HG03095 (cell line): ENCODE measurements at regions not wholly inside any gene's neighbourhood (a gene's known extent, or its start where the extent isn't known, plus 50 kb on each side); places are given as distances from the start of the nearest gene placed in this dataset.

ENCODE experiments used
- ATAC-seq: cut with Tn5 transposase; IDR thresholded peaks from one replicate; pipeline ENCODE4 v1.9.1; 2021; ENCODE audit warnings: moderate library complexity; ENCODE audit not compliant: unreplicated experiment

DNA sequence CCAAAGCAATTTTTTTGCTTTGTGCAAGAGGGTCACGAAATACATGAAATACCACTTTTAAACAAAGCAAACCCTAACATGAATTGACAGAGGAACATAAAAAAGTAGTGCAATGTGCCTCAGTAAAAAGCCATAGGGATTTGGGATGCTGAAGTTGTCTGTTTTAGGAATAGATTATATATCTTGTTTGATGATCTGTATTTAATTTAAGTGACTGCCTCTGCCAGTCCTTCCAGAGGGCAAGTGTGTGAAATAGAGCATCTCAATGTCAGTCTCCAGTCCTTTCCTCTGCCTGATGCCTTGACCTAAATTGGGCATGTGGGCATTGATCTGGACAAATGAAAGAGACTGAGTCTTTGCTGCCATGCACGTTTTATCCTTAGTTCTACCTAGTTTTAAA is 222.8 kb downstream of the PTPRC start:
- no peak for ATAC-seq

DNA sequence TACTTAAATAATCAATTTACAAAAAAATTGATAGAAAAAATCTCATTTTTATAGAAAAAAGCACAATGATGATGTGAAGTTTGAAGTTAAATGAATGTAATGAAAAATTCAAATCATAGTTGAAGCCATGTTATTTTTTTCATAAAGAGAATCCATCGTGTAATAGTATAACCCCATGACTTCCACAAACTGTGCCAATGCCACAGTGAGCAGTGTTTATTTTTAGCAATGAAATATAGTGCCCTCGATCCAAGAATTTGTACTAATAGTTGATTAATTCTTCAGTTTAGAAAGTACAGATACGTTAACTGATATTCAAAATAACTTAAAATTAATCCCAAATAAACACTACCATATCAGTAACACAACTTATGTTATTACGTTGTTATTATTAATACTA is 225.9 kb downstream of the PTPRC start:
- no peak for ATAC-seq

DNA sequence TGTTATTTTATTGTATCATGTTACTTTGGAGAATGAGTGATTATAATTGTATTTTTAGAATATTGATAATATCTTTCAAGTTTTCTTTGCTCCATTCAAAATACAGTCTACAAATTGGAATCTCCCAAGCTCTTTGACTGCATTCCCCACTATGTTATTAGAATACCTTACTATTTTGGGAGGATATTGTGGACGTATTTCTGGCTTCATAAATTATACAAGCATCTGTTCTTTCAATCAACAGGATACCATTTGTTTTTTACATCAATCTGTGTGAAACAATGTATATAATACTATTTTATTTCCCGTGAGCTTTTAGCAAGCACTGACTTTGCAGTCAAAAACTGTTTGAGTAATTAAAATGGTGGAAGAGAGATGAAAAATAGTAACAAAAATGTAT is 226.5 kb downstream of the PTPRC start:
- ATAC-seq: no peak

DNA sequence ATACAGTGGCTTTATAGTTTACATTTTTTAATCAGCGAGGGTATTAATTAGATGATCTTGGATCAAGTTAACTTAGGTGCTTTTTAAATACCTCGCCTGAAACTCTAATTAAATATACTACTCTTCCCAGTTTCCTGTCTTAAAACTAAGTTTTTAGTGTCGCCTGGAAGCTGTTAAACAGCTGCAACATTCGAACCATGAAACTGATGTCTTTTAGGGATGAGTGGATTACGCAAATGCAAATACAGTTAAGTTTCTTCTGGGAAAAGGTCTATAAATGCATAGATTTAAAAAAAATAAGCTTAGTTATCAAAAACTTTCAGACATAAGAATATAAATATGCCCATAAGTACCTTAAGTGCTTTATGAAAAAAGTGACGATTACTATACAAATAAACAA is 228.3 kb downstream of the PTPRC start:
- ATAC-seq: no peak

DNA sequence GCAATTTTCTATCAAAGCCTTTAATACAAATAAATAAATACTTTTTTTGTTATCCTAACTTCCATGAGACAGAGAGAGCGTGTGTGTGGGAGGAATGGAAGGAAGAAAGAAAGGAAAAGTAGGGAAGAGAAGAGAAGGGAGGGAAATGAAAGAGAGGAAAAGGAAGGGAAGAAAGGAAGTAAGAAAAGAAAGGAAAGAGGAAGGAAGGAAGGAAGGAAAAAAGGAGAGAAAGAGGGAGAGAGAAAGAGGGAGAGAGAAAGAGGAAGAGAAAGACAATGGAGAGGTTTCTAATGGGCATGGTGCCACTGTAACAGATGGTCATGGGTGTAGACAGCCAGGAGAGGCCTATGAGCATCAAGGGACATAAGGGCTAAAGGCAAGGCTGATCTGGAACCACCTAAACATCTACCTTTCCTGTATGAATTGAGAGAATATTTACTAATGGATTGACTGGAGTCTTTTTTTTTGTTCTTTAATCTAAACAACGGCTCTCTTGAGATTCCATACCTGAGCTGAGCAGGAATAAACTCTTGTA is 234.9 kb downstream of the PTPRC start:
- no peak for ATAC-seq

DNA sequence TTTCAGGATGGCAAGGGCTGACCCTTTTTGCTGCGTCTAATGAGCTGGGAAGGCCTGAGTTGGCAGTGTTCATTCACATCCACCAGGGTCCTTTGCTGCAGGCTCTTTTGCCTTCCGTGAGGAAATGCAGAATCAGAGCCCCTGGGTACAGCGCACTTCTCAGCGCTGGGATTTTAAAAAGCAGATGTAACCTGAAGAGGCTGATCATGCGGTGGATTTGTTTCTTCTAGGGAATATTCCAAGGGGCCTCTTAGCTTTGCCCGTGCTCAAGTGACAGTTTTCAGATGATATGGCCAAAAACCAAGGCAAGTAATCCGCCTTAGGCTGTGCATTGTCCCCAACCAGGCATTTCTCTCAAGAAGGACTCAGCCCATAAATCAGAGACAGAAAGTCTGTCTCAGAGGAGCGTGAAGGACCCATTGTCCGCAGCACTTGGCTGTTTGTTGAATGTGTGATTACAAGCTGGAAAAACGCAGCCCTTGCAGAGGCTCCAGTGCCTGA is 237.6 kb downstream of the PTPRC start:
- ATAC-seq: no peak

DNA sequence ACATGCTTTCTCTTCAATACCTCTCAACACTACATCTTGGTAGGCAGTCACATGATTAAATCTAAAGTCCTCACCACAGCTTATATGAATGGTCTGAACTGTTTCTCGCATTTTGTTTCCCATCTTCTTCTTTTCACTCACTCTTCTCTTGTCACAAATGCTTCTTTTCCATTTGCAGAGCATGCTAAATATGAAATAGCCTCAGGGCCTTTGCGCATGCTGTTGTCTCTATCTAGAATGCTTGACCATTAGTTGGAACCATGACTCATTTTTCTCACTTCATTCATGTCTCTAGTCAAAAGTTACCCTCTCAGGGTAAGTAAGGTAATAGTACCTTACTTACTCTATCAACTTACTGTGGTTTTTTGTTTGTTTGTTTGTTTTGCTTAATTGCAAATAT is 239.7 kb downstream of the PTPRC start:
- no peak for ATAC-seq

DNA sequence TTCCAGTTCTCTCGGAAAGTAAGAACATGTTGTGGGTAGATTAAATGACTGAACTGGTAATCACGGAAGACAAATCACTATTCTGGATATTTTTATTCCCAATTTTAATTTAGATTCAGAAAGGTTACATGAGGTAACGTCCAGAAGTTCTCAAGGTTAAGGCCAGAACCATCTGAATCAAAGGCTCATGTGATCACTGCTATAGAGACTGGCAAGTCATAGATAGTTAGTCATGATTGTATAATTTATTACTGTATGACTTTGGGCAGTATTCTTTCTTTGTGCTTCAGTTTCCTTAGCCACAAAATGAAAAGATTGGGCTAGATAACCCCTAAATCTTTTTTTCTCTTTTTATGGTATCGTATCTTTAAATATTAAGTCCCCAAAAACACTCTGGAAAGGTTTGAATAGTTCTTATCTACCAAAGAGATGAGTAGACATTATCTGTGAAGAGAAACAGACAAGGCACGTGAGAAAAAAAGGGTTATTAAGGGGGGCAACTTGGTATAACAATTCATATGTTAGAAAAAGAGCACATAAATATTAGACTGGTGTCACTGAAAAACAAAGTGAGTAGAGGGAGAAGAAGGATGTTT is 241.0 kb downstream of the PTPRC start:
- ATAC-seq: no peak

DNA sequence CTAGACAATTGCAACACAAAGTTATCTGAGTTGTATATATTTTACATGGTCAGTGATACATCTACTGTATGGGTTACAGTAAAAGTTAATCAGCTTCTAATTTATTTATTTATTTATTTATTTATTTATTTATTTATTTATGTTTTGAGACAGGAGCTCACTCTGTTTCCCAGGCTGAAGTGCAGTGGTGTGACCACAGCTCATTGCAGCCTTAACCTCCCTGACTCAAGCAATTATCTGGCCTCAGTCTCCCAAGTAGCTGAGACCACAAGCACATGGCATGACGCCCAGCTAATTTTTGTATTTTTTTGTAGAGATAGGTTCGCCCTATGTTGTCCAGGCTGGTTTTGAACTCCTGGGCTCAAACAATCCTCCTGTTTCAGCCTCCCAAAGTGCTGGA is 241.6 kb downstream of the PTPRC start:
- no peak for ATAC-seq

DNA sequence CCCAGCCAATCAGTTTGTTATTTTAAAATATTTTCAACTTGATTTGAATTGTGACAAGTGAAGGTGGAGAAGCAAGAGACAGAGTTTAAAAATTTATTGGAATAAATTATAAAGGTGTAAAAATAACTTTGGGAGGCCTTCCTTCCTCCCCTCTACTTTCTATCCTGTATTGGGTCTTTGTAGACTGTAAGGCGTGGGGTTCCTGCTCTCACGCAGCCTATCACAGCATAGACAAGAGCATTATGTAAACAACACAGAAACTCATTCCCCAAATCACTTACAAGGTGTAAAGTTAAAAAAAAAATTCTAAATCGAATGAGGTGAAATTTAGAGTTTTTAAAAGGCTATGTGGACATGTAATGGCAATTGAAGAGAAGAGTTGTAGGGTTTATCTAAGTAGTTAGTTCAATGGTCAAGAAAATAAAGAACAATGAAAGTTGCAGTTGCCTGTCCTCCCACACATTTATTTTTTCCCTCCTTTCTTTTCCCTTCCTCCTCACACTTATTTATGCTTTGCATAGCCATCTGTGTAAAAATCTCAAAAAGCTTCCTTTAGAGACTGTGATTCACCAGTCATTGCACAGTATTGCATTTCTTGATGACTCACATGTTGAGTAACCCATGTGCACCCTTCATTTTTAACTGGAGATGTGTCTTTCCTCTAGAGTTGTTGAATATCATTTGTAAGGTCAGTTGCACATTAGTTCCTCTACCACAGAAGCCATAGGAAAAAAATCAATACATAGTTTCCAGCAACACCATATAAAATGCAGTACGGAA is 242.2 kb downstream of the PTPRC start:
- ATAC-seq: no peak

DNA sequence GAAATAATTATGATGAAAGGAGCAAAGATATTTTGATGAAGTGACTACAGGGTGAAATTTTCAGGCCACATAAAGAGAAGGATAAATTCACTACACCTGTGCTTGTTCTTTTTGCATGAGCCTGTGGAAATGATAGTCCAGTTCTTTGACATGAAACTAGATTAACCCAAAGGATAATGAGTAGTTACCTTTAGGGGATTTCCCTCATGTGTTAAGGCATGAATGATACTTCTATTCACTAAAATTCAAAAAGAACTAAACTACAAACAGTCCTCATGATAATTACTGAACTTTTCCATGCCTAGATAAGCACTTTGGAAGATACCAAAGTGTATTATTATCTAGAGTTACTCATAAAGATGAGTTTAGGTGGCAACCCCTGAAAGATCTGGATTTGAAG is 244.3 kb downstream of the PTPRC start:
- ATAC-seq: no peak

DNA sequence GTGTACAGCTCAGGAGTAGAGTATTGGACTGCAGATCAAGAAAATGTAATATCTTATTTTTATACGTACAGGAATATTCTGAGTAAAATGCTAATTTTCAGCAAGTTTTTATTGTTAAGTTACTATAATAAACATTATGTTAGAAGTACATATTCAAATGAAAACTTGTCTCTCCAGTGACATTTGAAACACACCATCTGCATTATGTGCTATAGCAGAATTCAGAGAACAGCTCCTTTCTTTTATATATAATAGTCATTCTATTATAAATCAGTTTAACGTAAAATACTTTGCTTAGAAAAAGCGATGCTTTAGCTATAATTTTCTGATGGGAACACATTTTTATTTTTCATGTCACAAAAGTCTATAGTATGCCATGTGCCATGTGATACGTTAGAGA is 249.0 kb downstream of the PTPRC start:
- ATAC-seq: no peak

DNA sequence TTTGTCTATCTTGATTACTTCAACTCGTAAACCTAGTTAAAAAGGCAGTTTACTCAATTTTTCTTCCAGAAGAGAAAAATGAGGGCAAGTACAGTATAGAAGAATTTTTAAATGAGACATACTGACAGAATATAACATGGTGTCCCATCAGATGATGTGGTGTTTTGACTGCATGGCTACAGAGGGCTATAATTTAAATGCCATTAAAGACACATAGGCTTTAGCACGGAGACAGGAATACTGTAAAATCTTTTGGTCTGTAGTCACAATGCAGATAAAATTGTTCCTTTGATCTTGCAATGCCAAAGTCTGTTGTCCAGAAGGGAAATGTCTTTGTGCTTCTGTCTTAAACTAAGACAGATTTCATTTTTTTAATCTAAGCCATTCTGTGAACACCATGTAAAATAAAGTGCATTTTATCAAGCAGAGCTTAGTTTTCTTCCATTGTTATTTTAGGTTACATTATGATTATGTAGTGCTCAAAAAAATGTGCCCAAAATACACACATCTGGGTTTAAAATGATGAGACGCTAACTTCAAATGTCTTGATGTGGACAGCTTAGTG is 249.6 kb downstream of the PTPRC start:
- ATAC-seq: no peak

DNA sequence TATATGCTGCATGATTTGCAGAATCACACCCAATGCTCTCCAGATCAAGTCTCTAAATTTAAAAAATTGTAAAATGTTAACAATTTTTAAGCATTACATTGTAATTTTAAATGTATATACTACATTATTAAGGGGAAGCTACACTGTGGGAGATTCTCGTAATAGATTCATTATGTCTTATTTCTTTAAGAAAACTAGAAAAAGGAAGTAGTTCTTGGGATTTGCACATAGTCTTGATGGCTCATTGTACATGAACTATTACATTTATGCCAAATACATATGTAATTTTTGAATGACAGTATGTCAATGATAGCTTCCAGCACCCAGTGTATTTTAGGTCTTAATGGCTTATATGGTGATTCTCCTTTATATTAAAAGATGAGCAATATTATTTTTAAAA is 250.3 kb downstream of the PTPRC start:
- ATAC-seq: no peak

DNA sequence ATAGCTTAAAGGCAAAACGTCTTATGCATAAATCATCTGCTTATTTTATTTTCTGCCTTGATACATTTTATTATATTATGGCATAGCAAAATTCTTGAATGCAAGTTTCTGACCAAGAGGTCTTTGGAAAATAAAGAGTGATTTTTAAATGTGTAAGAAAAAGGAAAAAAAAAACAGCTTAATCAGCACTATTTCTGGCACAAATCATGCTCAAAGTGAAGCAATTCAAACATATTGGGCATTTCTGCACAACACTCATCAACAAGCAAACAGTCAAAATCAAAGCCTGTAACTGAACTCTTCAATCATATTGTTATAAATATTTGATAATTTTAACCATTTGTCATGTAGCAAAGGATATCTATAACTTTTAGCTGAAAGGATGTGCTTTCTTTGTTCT is 250.9 kb downstream of the PTPRC start:
- ATAC-seq: no peak

DNA sequence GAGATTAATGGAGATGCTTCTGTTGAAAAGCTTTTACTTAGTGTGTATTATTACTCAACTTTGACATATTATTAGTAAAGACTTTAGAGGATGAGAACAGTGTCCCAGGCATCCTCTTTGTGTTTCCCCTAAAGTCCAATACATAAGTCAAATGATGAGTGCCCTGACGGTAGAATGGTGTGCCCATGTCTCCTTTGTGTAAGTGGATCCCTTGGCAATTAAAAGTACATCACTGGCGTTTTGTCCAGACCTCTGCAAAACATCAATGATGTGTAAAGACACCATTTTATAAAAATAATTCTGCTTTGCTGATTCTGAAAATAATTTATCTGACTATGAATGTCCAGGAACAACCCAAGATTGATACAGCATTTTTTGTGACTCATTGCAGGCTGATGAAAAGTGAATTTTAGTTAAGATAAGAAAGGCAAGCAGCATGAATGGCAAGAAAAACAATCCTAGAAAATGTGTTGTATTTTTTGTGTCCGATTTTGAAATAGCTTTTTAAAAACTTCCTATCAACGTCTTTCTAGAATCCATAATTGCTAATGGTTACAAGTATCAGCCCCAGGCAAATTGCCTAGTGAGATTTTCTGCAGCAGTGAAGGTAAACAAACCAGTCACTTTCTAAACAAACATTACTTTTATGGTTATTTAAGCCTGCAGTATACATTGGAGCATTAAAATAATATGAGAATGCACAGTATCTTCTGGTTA is 251.5 kb downstream of the PTPRC start:
- ATAC-seq: no peak

DNA sequence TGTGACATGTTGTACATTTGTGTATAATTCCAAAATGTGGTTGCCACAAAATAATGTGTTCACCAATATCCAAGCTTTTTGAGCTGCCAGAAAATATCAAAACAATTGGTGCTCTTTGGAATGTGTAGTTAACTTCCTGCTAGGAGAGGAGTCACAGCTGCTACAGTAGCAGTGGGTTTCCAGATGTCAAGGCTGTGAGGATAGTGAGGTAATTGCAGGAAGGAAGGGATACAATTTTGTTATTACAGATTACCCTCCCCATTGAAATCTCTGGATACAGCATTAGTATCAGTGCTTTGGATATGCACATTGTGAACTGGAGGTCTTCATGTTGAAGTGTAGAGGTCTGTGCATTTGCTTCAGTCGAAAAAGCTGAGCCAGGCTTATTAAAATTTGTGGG is 253.2 kb downstream of the PTPRC start:
- no peak for ATAC-seq

DNA sequence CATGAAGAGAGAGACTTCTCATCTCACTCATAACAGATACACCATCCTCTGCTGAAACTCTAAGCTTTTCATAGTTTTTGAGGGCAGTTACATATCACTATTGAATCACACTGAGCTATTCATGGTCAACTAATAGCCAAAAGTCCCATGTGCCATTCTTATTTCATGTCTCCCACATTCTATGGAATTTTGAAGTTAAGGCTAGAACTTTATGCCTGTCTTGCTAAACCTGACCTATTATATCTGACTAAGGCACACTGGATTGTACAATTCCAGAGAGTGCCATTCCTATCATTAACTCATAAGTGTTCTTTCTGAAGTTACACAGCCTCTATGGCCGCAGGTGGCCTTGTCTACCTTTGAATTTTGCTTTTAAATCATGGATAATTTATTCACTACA is 254.3 kb downstream of the PTPRC start:
- ATAC-seq: no peak

DNA sequence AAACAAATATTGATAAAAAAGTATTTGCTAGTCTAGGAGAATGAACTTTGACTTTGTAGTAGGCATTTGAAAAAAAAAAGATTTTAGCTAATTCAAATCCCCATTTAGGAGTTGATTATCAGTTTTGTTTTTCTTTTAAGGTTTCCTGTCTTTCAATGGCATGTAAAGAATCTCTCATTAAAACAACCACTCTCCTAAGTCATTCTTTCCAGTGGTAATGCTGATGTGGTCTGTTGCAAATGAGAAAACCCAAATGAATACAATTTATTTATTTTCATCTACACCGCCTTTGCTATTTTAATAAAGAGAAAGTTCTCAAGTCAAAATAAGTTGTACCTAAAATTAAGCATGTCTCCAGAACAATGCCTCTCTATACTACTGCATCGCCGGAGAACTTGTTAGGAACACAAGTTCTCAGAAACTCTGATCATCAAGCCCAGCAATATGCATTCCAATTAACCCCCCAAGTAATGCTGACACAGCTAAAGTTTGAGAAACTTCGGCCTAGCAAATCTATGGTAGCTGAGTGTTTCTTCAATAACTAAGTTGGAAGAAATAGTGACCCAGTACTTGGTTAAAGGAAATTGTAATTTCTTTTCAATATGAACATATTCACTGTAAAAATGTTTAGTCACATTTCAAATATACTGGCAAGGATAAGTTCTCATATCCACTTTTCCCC is 255.1 kb downstream of the PTPRC start:
- no peak for ATAC-seq

DNA sequence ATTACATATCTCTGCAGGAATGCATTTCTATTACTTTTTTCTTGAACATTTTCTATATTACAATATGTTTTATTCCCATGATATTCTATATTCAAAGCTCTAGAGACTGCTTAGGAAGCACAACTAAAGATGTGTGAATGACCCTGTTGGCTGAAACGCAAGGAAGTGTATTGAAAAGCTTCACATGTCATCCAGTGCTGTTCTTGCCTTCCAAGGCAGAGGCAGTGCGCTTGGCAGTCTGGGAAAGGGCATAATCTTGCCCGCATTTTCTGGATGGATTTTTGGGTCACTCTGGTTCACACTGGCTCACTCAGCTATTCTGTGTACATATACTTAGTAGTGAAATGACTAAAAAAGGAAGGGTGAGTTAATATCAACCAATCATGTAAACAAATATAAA is 262.4 kb downstream of the PTPRC start:
- ATAC-seq: no peak

DNA sequence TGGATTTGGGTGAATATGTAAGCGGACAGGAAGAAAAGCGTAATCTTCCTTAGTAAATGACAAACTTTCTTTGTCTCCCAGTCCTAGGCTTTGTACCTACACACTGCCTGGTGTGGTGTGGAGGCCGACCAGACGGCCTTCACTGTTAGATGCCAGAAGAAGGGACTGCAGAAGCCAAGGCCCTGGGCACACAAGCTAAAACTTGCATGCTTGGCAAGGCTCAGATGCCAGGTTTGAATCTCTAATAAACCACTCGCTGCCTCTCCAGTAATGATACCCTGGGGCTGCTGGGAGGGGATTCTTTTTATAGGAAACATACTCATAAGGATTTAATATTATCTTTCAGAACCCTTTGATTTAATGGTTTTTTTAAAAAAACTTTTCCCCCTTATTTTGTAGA is 263.8 kb downstream of the PTPRC start:
- no peak for ATAC-seq
